ENCODE measurements at regions not wholly inside any gene's neighbourhood (a gene's known extent, or its start where the extent isn't known, plus 50 kb on each side); places are given as distances from the start of the nearest gene placed in this dataset.

- Histone ChIP-seq H3K36me3 (no peaks in the 10 kb centered on the region), H3K9me3 (no peaks in the 10 kb centered on the region), H3K27ac (no peak overlapping the region), H3K4me1 (ENCODE audit: control insufficient read depth in 1 of 2, low read depth in 2 of 2) (no peaks in the 10 kb centered on the region), H3K4me3 (no peak overlapping the region), H3K27me3 (replicated peaks; ENCODE audit: insufficient read depth) (no peaks in the 10 kb centered on the region)
- no peak for TF ChIP-seq CTCF (IDR thresholded peaks at IDR 0.05)
- no peak for ATAC-seq (ENCODE audit: insufficient number of reproducible peaks, low FRiP score, low read depth)
- no peak for DNase-seq (ENCODE audit: low spot score)
These were observed 221.1 kb upstream of the ACTBL2 start for GRCh38 chr5:57703721-57704120.

GRCh38 chr5:57700484-57700883 lies 217.9 kb upstream of the ACTBL2 start:
- Histone ChIP-seq H3K4me1 (ENCODE audit: control insufficient read depth in 1 of 2, low read depth in 2 of 2) (peaks cover 5 to 19% of the 10 kb centered on the region in 2 donors), H3K4me3 (no peak overlapping the region), H3K27me3 (replicated peaks; ENCODE audit: insufficient read depth) (no peaks in the 10 kb centered on the region), H3K27ac (no peak overlapping the region), H3K36me3 (no peaks in the 10 kb centered on the region), H3K9me3 (no peaks in the 10 kb centered on the region)
- DNase-seq (ENCODE audit: low spot score) (no peak), ATAC-seq (ENCODE audit: insufficient number of reproducible peaks, low FRiP score, low read depth) (no peak)
- no peak for TF ChIP-seq CTCF (IDR thresholded peaks at IDR 0.05)

- Histone ChIP-seq H3K27ac (no peak overlapping the region), H3K4me3 (no peak overlapping the region), H3K27me3 (replicated peaks; ENCODE audit: insufficient read depth) (no peaks in the 10 kb centered on the region), H3K4me1 (ENCODE audit: control insufficient read depth in 1 of 2, low read depth in 2 of 2) (peaks cover 5 to 22% of the 10 kb centered on the region in 2 donors), H3K36me3 (no peaks in the 10 kb centered on the region), H3K9me3 (no peaks in the 10 kb centered on the region)
- ATAC-seq (ENCODE audit: insufficient number of reproducible peaks, low FRiP score, low read depth) = no peak
- TF ChIP-seq CTCF (IDR thresholded peaks at IDR 0.05) = no peak
- DNase-seq (ENCODE audit: low spot score) = no peak
These were observed 217.5 kb upstream of the ACTBL2 start for GRCh38 chr5:57700072-57700471.

- Histone ChIP-seq H3K36me3 (no peaks in the 10 kb centered on the region), H3K9me3 (no peaks in the 10 kb centered on the region), H3K27me3 (replicated peaks; ENCODE audit: insufficient read depth) (no peaks in the 10 kb centered on the region), H3K4me3 (no peak overlapping the region), H3K27ac (no peak overlapping the region), H3K4me1 (ENCODE audit: control insufficient read depth in 1 of 2, low read depth in 2 of 2) (peaks cover 5 to 27% of the 10 kb centered on the region in 2 donors)
- no peak for ATAC-seq (ENCODE audit: insufficient number of reproducible peaks, low FRiP score, low read depth)
- no peak for DNase-seq (ENCODE audit: low spot score)
- TF ChIP-seq CTCF (IDR thresholded peaks at IDR 0.05) = no peak
These were observed 216.2 kb upstream of the ACTBL2 start for GRCh38 chr5:57698802-57699201.

GRCh38 chr5:57698086-57698485 lies 215.5 kb upstream of the ACTBL2 start:
- H3K27me3 ChIP-seq (replicated peaks; ENCODE audit: insufficient read depth) = no peaks in the 10 kb centered on the region
- ATAC-seq (ENCODE audit: insufficient number of reproducible peaks, low FRiP score, low read depth) (no peak), DNase-seq (ENCODE audit: low spot score) (no peak)
- H3K9me3 ChIP-seq = no peaks in the 10 kb centered on the region
- peaks cover 7 to 34% of the 10 kb centered on the region in 2 donors for H3K4me1 ChIP-seq (ENCODE audit: control insufficient read depth in 1 of 2, low read depth in 2 of 2)
- peak overlapping the region; percentile 42 to 43 for H3K27ac ChIP-seq
- H3K36me3 ChIP-seq = no peaks in the 10 kb centered on the region
- H3K4me3 ChIP-seq = no peak overlapping the region
- no peak for TF ChIP-seq CTCF (IDR thresholded peaks at IDR 0.05)
